ENCODE measurements at regions not wholly inside any gene's neighbourhood (a gene's known extent, or its start where the extent isn't known, plus 50 kb on each side); places are given as distances from the start of the nearest gene placed in this dataset.

DNA sequence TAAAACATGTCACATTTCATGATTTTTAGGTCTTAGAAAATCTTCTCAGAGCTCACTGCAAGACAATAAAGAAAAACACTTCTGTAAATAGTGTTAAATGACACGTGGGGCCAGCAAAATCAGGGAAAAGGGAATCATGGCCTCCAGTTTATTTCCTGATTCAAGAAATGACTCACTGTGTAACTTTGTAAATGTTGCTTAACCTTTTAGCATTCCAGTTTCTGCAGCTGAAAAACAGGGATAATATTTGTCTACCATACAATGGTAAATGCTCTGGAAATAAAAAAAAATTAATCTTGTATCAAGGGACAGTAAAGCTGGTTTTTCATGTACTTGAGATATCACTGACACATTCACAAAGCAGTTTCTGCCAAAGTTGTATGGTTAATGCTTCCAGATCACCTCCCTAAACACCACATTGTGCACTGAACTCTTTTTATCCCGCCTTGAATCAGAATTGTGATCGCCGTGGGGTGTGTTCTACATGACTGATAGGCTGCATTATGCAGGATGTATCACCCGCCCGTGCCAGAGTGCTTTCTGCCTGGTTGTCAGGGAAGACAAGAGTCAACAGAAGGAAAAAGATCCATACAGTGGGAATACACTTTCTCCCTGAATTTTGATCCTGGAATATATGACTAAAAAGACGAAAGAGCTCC, 238.8 kb downstream of the IKZF2 start:
- H3K27ac ChIP-seq (ENCODE audit: extremely low read depth, low read depth, low read length): no peak overlapping the region
- CTCF ChIA-PET: interaction anchor here (1.0 to 1.1 kb wide), 2 partner anchors 20 to 22 kb away, joined by 3 to 6 read pairs; no protein-coding TSS in a partner anchor

DNA sequence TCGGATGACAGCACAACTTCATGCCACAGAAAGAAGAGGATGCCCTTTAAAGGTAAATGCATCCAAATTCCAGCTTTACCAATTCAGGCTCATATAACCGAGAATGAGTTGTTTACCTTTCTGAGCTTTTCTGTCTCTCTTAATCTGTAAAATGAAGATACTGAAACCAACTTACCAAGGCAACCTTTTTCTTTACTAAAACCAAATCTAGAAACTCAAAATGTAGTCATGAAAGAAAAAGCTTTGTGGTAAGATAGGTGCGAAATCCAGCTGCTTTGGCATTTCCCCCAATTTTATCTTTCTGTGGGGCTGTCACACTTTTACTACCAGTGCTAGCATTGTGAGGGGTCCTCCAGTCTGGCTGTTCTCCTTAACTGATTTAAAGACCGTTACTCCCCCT, 240.4 kb downstream of the IKZF2 start:
- CTCF ChIA-PET: no interaction called here
- Histone ChIP-seq H3K27ac (ENCODE audit: extremely low read depth, low read depth, low read length) (no peak overlapping the region), H3K36me3 (ENCODE audit: control insufficient read depth in 2 of 2, insufficient read depth in 1 of 2, low read length in 2 of 2) (no peaks in the 10 kb centered on the region), H3K9me3 (ENCODE audit: control insufficient read depth, insufficient read depth, low read depth, low read length) (no peaks in the 10 kb centered on the region), H3K4me3 (ENCODE audit: low read depth, low read length) (no peak overlapping the region), H3K4me1 (ENCODE audit: control insufficient read depth, insufficient read depth, low read length) (peaks cover under 1% of the 10 kb centered on the region)
- POLR2A ChIA-PET: no interaction called here
- TF ChIP-seq ZNF510 (tag by site-specific recombination; IDR thresholded peaks at IDR 0.05; ENCODE audit: insufficient replicate concordance) (no peak), ZBTB8A (tag by site-specific recombination; IDR thresholded peaks at IDR 0.05) (no peak), ZBTB48 (tag by site-specific recombination; IDR thresholded peaks at IDR 0.05) (no peak), ZNF664 (tag by site-specific recombination; IDR thresholded peaks at IDR 0.05) (no peak), ZNF292 (tag by site-specific recombination; IDR thresholded peaks at IDR 0.05; ENCODE audit: borderline replicate concordance, low read depth) (no peak), OVOL3 (tag by site-specific recombination; IDR thresholded peaks at IDR 0.05) (no peak), TRIM28 (IDR thresholded peaks at IDR 0.05; ENCODE audit: borderline replicate concordance, low read length) (no peak), ZNF426 (tag by site-specific recombination; IDR thresholded peaks at IDR 0.05) (no peak), ZNF707 (tag by site-specific recombination; IDR thresholded peaks at IDR 0.05) (no peak)
- TF ChIP-seq, protein P1, sequence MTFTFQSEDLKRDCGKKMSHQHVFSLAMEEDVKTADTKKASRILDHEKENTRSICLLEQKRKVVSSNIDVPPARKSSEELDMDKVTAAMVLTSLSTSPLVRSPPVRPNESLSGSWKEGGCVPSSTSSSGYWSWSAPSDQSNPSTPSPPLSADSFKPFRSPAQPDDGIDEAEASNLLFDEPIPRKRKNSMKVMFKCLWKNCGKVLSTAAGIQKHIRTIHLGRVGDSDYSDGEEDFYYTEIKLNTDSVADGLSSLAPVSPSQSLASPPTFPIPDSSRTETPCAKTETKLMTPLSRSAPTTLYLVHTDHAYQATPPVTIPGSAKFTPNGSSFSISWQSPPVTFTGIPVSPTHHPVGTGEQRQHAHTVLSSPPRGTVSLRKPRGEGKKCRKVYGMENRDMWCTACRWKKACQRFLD (tag by site-specific recombination; IDR thresholded peaks at IDR 0.05): no peak

More for the DNA sequence above, 238.8 kb downstream of the IKZF2 start:
- Histone ChIP-seq H3K4me1 (ENCODE audit: control insufficient read depth, insufficient read depth, low read length) (no peaks in the 10 kb centered on the region; the same call in 1 of the 2 replicates), H3K4me3 (ENCODE audit: low read depth, low read length) (no peak overlapping the region), H3K9me3 (ENCODE audit: control insufficient read depth, insufficient read depth, low read depth, low read length) (no peaks in the 10 kb centered on the region), H3K36me3 (ENCODE audit: control insufficient read depth in 2 of 2, insufficient read depth in 1 of 2, low read length in 2 of 2) (no peaks in the 10 kb centered on the region)
- POLR2A ChIA-PET: no interaction called here
- no peak for TF ChIP-seq ZNF37A (tag by site-specific recombination; IDR thresholded peaks at IDR 0.05)
- TF ChIP-seq GFI1B (tag by site-specific recombination; IDR thresholded peaks at IDR 0.05): no peak
- TF ChIP-seq, protein P2, sequence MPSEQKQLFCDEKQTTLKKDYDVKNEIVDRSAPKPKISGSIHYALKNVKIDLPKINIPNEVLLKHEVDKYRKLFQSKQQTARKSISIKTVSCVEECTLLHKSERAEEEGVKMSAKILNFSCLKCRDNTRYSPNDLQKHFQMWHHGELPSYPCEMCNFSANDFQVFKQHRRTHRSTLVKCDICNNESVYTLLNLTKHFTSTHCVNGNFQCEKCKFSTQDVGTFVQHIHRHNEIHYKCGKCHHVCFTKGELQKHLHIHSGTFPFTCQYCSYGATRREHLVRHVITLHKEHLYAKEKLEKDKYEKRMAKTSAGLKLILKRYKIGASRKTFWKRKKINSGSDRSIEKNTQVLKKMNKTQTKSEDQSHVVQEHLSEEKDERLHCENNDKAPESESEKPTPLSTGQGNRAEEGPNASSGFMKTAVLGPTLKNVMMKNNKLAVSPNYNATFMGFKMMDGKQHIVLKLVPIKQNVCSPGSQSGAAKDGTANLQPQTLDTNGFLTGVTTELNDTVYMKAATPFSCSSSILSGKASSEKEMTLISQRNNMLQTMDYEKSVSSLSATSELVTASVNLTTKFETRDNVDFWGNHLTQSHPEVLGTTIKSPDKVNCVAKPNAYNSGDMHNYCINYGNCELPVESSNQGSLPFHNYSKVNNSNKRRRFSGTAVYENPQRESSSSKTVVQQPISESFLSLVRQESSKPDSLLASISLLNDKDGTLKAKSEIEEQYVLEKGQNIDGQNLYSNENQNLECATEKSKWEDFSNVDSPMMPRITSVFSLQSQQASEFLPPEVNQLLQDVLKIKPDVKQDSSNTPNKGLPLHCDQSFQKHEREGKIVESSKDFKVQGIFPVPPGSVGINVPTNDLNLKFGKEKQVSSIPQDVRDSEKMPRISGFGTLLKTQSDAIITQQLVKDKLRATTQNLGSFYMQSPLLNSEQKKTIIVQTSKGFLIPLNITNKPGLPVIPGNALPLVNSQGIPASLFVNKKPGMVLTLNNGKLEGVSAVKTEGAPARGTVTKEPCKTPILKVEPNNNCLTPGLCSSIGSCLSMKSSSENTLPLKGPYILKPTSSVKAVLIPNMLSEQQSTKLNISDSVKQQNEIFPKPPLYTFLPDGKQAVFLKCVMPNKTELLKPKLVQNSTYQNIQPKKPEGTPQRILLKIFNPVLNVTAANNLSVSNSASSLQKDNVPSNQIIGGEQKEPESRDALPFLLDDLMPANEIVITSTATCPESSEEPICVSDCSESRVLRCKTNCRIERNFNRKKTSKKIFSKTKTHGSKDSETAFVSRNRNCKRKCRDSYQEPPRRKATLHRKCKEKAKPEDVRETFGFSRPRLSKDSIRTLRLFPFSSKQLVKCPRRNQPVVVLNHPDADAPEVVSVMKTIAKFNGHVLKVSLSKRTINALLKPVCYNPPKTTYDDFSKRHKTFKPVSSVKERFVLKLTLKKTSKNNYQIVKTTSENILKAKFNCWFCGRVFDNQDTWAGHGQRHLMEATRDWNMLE (tag by site-specific recombination; conservative IDR thresholded peaks at IDR 0.05; ENCODE audit: low read depth): no peak
- no peak for TF ChIP-seq ZBTB10 (tag by site-specific recombination; IDR thresholded peaks at IDR 0.05)
- no peak for TF ChIP-seq ZNF398 (tag by site-specific recombination; IDR thresholded peaks at IDR 0.05)
- TF ChIP-seq ZNF677 (tag by site-specific recombination; IDR thresholded peaks at IDR 0.05): no peak

Data from HEK293 (cell line).